ENCODE measurements at regions not wholly inside any gene's neighbourhood (a gene's known extent, or its start where the extent isn't known, plus 50 kb on each side); places are given as distances from the start of the nearest gene placed in this dataset.

GRCh38 chr4:189301692-189302091 lies 639.0 kb upstream of the FRG1 start:
- WGBS, 2 donors = 79 to 92% methylated on average over 9 of the region's 9 CpGs
- no peak for DNase-seq (ENCODE audit: low spot score in 2 of 2)
- Histone ChIP-seq H3K4me3 (no peak overlapping the region), H3K9me3 (no peaks in the 10 kb centered on the region), H3K27ac (no peak overlapping the region), H3K36me3 (no peaks in the 10 kb centered on the region), H3K4me1 (no peaks in the 10 kb centered on the region), H3K27me3 (no peaks in the 10 kb centered on the region)
- TF ChIP-seq POLR2A (IDR thresholded peaks at IDR 0.05) = no peak
- no peak for TF ChIP-seq CTCF (IDR thresholded peaks at IDR 0.05)
- TF ChIP-seq EP300 (IDR thresholded peaks at IDR 0.05) = no peak

GRCh38 chr4:189302719-189303118 lies 638.0 kb upstream of the FRG1 start:
- WGBS, 2 donors = 69 to 72% methylated on average over 8 of the region's 8 CpGs
- Histone ChIP-seq H3K4me3 (no peak overlapping the region), H3K27ac (no peak overlapping the region), H3K9me3 (no peaks in the 10 kb centered on the region), H3K4me1 (no peaks in the 10 kb centered on the region), H3K27me3 (no peaks in the 10 kb centered on the region), H3K36me3 (no peaks in the 10 kb centered on the region)
- TF ChIP-seq CTCF (IDR thresholded peaks at IDR 0.05) = no peak
- TF ChIP-seq EP300 (IDR thresholded peaks at IDR 0.05) = no peak
- DNase-seq (ENCODE audit: low spot score in 2 of 2) = no peak

- no peaks in the 10 kb centered on the region for H3K9me3 ChIP-seq
- TF ChIP-seq CTCF (IDR thresholded peaks at IDR 0.05) = no peak
- 70 to 78% methylated on average over 2 of the region's 2 CpGs for WGBS, 2 donors
- no peak overlapping the region for H3K27ac ChIP-seq
- no peak for DNase-seq (ENCODE audit: low spot score in 2 of 2)
- H3K27me3 ChIP-seq = no peaks in the 10 kb centered on the region
- H3K36me3 ChIP-seq = no peaks in the 10 kb centered on the region
- H3K4me3 ChIP-seq = no peak overlapping the region
- H3K4me1 ChIP-seq = no peaks in the 10 kb centered on the region
Observed at GRCh38 chr4:189304167-189304566, 636.5 kb upstream of the FRG1 start.

- H3K9me3 ChIP-seq = no peaks in the 10 kb centered on the region
- H3K4me3 ChIP-seq = no peak overlapping the region
- no peaks in the 10 kb centered on the region for H3K27me3 ChIP-seq
- no peaks in the 10 kb centered on the region for H3K4me1 ChIP-seq
- no peaks in the 10 kb centered on the region for H3K36me3 ChIP-seq
- no peak for TF ChIP-seq EP300 (IDR thresholded peaks at IDR 0.05)
- TF ChIP-seq POLR2A (IDR thresholded peaks at IDR 0.05) = no peak
- TF ChIP-seq CTCF (IDR thresholded peaks at IDR 0.05) = no peak
- no peak for DNase-seq (ENCODE audit: low spot score in 2 of 2)
- WGBS, 2 donors = 17 to 37% methylated on average over 2 of the region's 2 CpGs
- H3K27ac ChIP-seq = no peak overlapping the region
Observed at GRCh38 chr4:189304809-189305208, 635.9 kb upstream of the FRG1 start.

- no peak for TF ChIP-seq CTCF (IDR thresholded peaks at IDR 0.05)
- Histone ChIP-seq H3K27me3 (no peaks in the 10 kb centered on the region), H3K36me3 (no peaks in the 10 kb centered on the region), H3K27ac (no peak overlapping the region), H3K9me3 (no peaks in the 10 kb centered on the region), H3K4me1 (no peaks in the 10 kb centered on the region), H3K4me3 (no peak overlapping the region)
- no peak for DNase-seq (ENCODE audit: low spot score in 2 of 2)
- 68 to 69% methylated on average over 3 of the region's 3 CpGs for WGBS, 2 donors
Observed at GRCh38 chr4:189305500-189305899, 635.2 kb upstream of the FRG1 start.
